SU-DHL-6 (cell line): ENCODE measurements at regions not wholly inside any gene's neighbourhood (a gene's known extent, or its start where the extent isn't known, plus 50 kb on each side); places are given as distances from the start of the nearest gene placed in this dataset.

Experiments used
- H2AFZ ChIP-seq: fragments of 200-600 bp; sonication (generic); 2 replicates; pipeline ENCODE4 v1.6.1; 2014; ENCODE audit warnings: low read depth, mild to moderate bottlenecking, moderate library complexity, mixed read lengths, antibody characterized with exemption, low read length; ENCODE audit not compliant: severe bottlenecking
- H3F3A ChIP-seq: fragments of 200-600 bp; shearing (Covaris generic); 2 replicates; pipeline ENCODE4 v1.6.0; 2016; ENCODE audit warnings: antibody characterized with exemption, mild to moderate bottlenecking; ENCODE audit not compliant: insufficient read depth
- H3K27ac ChIP-seq: fragments of 200-600 bp; sonication (generic); 2 replicates; pipeline ENCODE4 v1.5.1; 2016; ENCODE audit warnings: low read depth, mild to moderate bottlenecking, low read length, moderate library complexity, mixed read lengths
- H3K27me3 ChIP-seq: fragments of 200-600 bp; sonication (generic), shearing (Covaris generic); 2 replicates; pipeline ENCODE4 v1.6.0; 2014; ENCODE audit warnings: mild to moderate bottlenecking, low read length
- H3K36me3 ChIP-seq: fragments of 200-600 bp; sonication (generic); 2 replicates; pipeline ENCODE4 v1.6.1; 2014; ENCODE audit warnings: mild to moderate bottlenecking, low read length, mixed read lengths
- H3K4me2 ChIP-seq: fragments of 300-600, 200-600 bp; shearing (Covaris generic), sonication (generic); 2 replicates; pipeline ENCODE4 v1.6.0; 2014; ENCODE audit warnings: low read length, low read depth, mild to moderate bottlenecking; ENCODE audit not compliant: poor library complexity, severe bottlenecking
- H3K4me3 ChIP-seq: fragments of 200-600 bp; sonication (generic); 2 replicates; pipeline ENCODE4 v1.5.1; 2014; ENCODE audit warnings: antibody characterized with exemption, low read length, mild to moderate bottlenecking, mixed read lengths; ENCODE audit not compliant: insufficient read depth, poor library complexity, severe bottlenecking
- H3K79me2 ChIP-seq: fragments of 200-600 bp; sonication (generic); 2 replicates; pipeline ENCODE4 v1.6.1; 2014; ENCODE audit warnings: mild to moderate bottlenecking, low read length, moderate library complexity; ENCODE audit not compliant: insufficient read depth
- H3K9ac ChIP-seq: fragments of 200-600 bp; sonication (generic); 2 replicates; pipeline ENCODE4 v1.7.0; 2014; ENCODE audit warnings: mild to moderate bottlenecking, low read length
- H3K9me2 ChIP-seq: fragments of 200-600 bp; sonication (generic); replicated peaks from 2 replicates; pipeline ENCODE4 v1.6.1; 2014; ENCODE audit warnings: low read length; ENCODE audit not compliant: insufficient read depth
- H3K9me3 ChIP-seq: fragments of 200-600 bp; sonication (generic); 2 replicates; pipeline ENCODE4 v1.6.1; 2014; ENCODE audit warnings: low read length, mixed read lengths; ENCODE audit not compliant: insufficient read depth
- H4K20me1 ChIP-seq: fragments of 200-600 bp; sonication (generic); 2 replicates; pipeline ENCODE4 v1.6.1; 2014; ENCODE audit warnings: low read depth, mild to moderate bottlenecking, antibody characterized with exemption, low read length, moderate library complexity, mixed read lengths
- EZH2phosphoT487 ChIP-seq: fragments of 200-600 bp; sonication (generic), shearing (Covaris generic); conservative IDR thresholded peaks from 2 replicates; pipeline ENCODE4 v1.6.1; 2018; ENCODE audit warnings: mild to moderate bottlenecking, antibody characterized with exemption, low read length, moderate library complexity, mixed read lengths
- TF ChIP-seq, protein P1 (sequence below): fragments of 200-600 bp; sonication (generic); IDR thresholded peaks from one replicate; pipeline ENCODE4 v1.5.1; 2017; ENCODE audit warnings: antibody characterized with exemption, mild to moderate bottlenecking, low read length, moderate library complexity; ENCODE audit not compliant: insufficient read depth, poor library complexity, severe bottlenecking

GRCh38 chr12:70094467-70094866 lies 148.8 kb upstream of the CNOT2 start:
- Histone ChIP-seq H4K20me1 (no peaks in the 10 kb centered on the region), H3F3A (no peaks in the 10 kb centered on the region), H3K4me2 (no peak overlapping the region), H3K36me3 (no peaks in the 10 kb centered on the region), H3K27me3 (no peaks in the 10 kb centered on the region), H3K9me3 (no peaks in the 10 kb centered on the region), H3K27ac (no peak overlapping the region), H3K79me2 (no peaks in the 10 kb centered on the region), H3K4me3 (no peak overlapping the region), H3K9me2 (no peaks in the 10 kb centered on the region), H3K9ac (no peak overlapping the region), H2AFZ (no peak overlapping the region)
- no peak for TF ChIP-seq EZH2phosphoT487
- TF ChIP-seq, protein P1, sequence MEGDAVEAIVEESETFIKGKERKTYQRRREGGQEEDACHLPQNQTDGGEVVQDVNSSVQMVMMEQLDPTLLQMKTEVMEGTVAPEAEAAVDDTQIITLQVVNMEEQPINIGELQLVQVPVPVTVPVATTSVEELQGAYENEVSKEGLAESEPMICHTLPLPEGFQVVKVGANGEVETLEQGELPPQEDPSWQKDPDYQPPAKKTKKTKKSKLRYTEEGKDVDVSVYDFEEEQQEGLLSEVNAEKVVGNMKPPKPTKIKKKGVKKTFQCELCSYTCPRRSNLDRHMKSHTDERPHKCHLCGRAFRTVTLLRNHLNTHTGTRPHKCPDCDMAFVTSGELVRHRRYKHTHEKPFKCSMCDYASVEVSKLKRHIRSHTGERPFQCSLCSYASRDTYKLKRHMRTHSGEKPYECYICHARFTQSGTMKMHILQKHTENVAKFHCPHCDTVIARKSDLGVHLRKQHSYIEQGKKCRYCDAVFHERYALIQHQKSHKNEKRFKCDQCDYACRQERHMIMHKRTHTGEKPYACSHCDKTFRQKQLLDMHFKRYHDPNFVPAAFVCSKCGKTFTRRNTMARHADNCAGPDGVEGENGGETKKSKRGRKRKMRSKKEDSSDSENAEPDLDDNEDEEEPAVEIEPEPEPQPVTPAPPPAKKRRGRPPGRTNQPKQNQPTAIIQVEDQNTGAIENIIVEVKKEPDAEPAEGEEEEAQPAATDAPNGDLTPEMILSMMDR, result no peak

DNA sequence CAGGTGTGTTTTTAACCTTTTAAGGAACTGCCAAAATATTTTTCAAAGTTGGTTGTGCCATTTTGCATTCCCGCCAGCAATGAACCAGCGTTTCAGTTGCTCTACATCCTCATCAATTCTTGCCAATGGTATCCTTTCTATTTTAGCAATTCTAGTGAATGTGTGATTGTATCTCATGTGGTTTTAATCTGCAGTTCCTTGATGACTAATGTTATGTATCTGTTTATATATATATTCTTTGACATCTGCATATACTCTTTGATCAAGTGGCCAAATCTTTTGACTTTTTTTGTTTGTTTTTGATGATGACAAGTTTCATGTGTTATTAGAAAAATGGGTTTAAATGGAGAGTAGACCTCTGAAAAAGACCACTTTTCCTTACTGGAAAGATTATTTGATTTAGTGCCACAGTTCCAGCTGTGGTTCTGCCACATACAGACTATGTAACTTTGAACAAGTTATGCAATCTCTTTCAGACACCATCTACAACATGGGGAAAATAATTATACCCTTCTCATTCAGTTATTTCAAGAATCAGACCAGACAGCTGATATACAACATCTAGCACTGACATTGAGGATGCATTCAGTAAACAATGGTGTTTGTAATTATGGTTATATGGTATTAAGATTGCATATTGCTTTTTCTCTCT lies 146.3 kb upstream of the CNOT2 start:
- Histone ChIP-seq H3K9me3 (no peaks in the 10 kb centered on the region), H2AFZ (no peak overlapping the region), H3K79me2 (no peaks in the 10 kb centered on the region), H3K9ac (no peak overlapping the region), H3F3A (no peaks in the 10 kb centered on the region), H3K4me3 (no peak overlapping the region), H3K36me3 (no peaks in the 10 kb centered on the region), H3K9me2 (no peaks in the 10 kb centered on the region), H4K20me1 (no peaks in the 10 kb centered on the region), H3K27me3 (no peaks in the 10 kb centered on the region), H3K27ac (no peak overlapping the region), H3K4me2 (no peak overlapping the region)
- TF ChIP-seq EZH2phosphoT487, result no peak
- TF ChIP-seq, protein P1, result no peak

DNA sequence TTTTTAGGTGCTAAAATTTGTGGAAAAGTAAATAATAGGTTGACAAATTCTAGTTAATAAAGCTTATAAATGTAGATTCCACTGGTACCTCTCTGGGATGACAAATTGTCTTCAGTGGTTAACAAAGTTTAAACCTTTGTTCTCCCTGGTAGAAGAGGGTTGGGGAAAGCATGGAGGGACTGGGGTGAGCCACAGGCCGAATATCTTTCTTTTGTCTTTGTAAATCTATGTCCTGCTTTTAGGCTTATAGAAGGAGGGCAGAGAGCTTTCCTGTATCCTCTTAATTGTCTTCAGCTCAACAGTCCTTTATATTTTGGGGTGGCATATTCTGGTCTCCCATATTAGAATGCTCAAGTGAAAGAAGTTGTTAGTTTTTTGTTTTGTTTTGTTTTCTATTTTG lies 142.2 kb upstream of the CNOT2 start:
- Histone ChIP-seq H3K9me2 (no peaks in the 10 kb centered on the region), H4K20me1 (no peaks in the 10 kb centered on the region), H2AFZ (no peak overlapping the region), H3K27me3 (no peaks in the 10 kb centered on the region), H3F3A (no peaks in the 10 kb centered on the region), H3K4me3 (no peak overlapping the region), H3K79me2 (no peaks in the 10 kb centered on the region), H3K36me3 (no peaks in the 10 kb centered on the region), H3K27ac (no peak overlapping the region), H3K4me2 (no peak overlapping the region), H3K9me3 (no peaks in the 10 kb centered on the region), H3K9ac (no peak overlapping the region)
- TF ChIP-seq, protein P1, result no peak
- no peak for TF ChIP-seq EZH2phosphoT487
